EL (cell line): ENCODE measurements at regions not wholly inside any gene's neighbourhood (a gene's known extent, or its start where the extent isn't known, plus 50 kb on each side); places are given as distances from the start of the nearest gene placed in this dataset.

Experiments
- DNase-seq: peaks from one replicate; pipeline ENCODE4 v3.0.0-alpha.2; 2016

- peak; percentile 16 for DNase-seq
These were observed 94.0 kb upstream of the SULT1C3 start for GRCh38 chr2:108145557-108146326.

- no peak for DNase-seq
These were observed 91.2 kb upstream of the SULT1C3 start for GRCh38 chr2:108148555-108148954.

- no peak for DNase-seq
These were observed 85.3 kb upstream of the SULT1C3 start for GRCh38 chr2:108154366-108155061.

GRCh38 chr2:108161298-108161697 is 78.5 kb upstream of the SULT1C3 start:
- DNase-seq, result no peak

GRCh38 chr2:108164318-108164717 is 75.5 kb upstream of the SULT1C3 start:
- no peak for DNase-seq

- DNase-seq, result no peak
These were observed 74.0 kb upstream of the SULT1C3 start for GRCh38 chr2:108165729-108166128.

GRCh38 chr2:108167699-108168098 is 72.1 kb upstream of the SULT1C3 start:
- no peak for DNase-seq

- peak; percentile 25 for DNase-seq
These were observed 69.7 kb upstream of the SULT1C3 start for GRCh38 chr2:108169982-108170625.

GRCh38 chr2:108171657-108172056 is 68.1 kb upstream of the SULT1C3 start:
- DNase-seq, result no peak

GRCh38 chr2:108182489-108182888 is 57.3 kb upstream of the SULT1C3 start:
- peak; percentile 28 for DNase-seq

GRCh38 chr2:108184419-108184818 is 55.3 kb upstream of the SULT1C3 start:
- DNase-seq, result peak; percentile 25

- DNase-seq, result peak; percentile 63
These were observed 50.5 kb upstream of the SULT1C3 start for GRCh38 chr2:108189316-108189715.
